ENCODE measurements at regions not wholly inside any gene's neighbourhood (a gene's known extent, or its start where the extent isn't known, plus 50 kb on each side); places are given as distances from the start of the nearest gene placed in this dataset.

GRCh38 chr5:164048359-164048926 is 543.0 kb downstream of the MAT2B start:
- no peaks in the 10 kb centered on the region for H3K79me2 ChIP-seq (replicated peaks; ENCODE audit: insufficient read depth, low read length)

DNA sequence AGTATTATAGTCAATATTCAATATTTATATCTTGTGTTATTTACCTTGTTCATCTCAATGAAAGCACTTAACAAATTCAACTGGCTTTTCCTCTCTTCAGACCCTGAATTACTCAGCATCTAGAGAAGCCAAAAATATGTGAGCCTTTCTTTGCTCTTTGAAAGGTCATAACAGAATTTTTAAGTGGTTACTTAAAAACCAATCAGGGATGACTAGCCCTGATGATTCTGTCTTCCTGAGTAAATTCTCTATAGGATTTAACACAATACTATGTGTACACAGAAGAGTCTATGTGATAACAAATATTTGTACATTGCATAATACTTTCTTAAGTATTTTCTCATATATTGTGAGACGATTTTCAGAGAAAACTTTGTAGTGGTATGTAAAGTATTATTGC is 546.3 kb downstream of the MAT2B start:
- no peak overlapping the region for H3K4me3 ChIP-seq (ENCODE audit: low read length)
- H3K4me2 ChIP-seq (ENCODE audit: low read length), result no peak overlapping the region
- H3K9ac ChIP-seq (ENCODE audit: low read length), result no peak overlapping the region
- H2AFZ ChIP-seq (ENCODE audit: low read depth, low read length), result no peak overlapping the region
- no peaks in the 10 kb centered on the region for H4K20me1 ChIP-seq (ENCODE audit: insufficient read depth)
- H3K27ac ChIP-seq (ENCODE audit: low read length), result no peak overlapping the region
- no peaks in the 10 kb centered on the region for H3K36me3 ChIP-seq (ENCODE audit: insufficient read depth, low read length)
- H3K27me3 ChIP-seq (ENCODE audit: insufficient read depth, low read depth, low read length), result no peaks in the 10 kb centered on the region
- H3K9me2 ChIP-seq (ENCODE audit: insufficient read depth, low read length), result no peaks in the 10 kb centered on the region
- H3F3A ChIP-seq (ENCODE audit: insufficient read depth, low read length, poor library complexity, severe bottlenecking), result no peaks in the 10 kb centered on the region
- H3K9me3 ChIP-seq (ENCODE audit: low read length), result no peaks in the 10 kb centered on the region
- no peaks in the 10 kb centered on the region for H3K79me2 ChIP-seq (replicated peaks; ENCODE audit: insufficient read depth, low read length)
- TF ChIP-seq EZH2 (IDR thresholded peaks at IDR 0.05; ENCODE audit: borderline replicate concordance, insufficient read depth, low read length, poor library complexity, severe bottlenecking) (no peak), EP300 (conservative IDR thresholded peaks at IDR 0.05; ENCODE audit: poor library complexity, severe bottlenecking) (no peak), TAF1 (IDR thresholded peaks at IDR 0.05; ENCODE audit: low read depth) (no peak), RAD21 (conservative IDR thresholded peaks at IDR 0.05) (no peak), MXI1 (conservative IDR thresholded peaks at IDR 0.05; ENCODE audit: poor library complexity, severe bottlenecking) (no peak), SMC3 (conservative IDR thresholded peaks at IDR 0.05; ENCODE audit: poor library complexity) (no peak), POLR2AphosphoS5 (IDR thresholded peaks at IDR 0.05) (no peak)
- TF ChIP-seq, protein P1, sequence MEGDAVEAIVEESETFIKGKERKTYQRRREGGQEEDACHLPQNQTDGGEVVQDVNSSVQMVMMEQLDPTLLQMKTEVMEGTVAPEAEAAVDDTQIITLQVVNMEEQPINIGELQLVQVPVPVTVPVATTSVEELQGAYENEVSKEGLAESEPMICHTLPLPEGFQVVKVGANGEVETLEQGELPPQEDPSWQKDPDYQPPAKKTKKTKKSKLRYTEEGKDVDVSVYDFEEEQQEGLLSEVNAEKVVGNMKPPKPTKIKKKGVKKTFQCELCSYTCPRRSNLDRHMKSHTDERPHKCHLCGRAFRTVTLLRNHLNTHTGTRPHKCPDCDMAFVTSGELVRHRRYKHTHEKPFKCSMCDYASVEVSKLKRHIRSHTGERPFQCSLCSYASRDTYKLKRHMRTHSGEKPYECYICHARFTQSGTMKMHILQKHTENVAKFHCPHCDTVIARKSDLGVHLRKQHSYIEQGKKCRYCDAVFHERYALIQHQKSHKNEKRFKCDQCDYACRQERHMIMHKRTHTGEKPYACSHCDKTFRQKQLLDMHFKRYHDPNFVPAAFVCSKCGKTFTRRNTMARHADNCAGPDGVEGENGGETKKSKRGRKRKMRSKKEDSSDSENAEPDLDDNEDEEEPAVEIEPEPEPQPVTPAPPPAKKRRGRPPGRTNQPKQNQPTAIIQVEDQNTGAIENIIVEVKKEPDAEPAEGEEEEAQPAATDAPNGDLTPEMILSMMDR (IDR thresholded peaks at IDR 0.05; ENCODE audit: poor library complexity, severe bottlenecking), result no peak

More at GRCh38 chr5:164048359-164048926, 543.0 kb downstream of the MAT2B start:
- Histone ChIP-seq H4K20me1 (ENCODE audit: insufficient read depth) (no peaks in the 10 kb centered on the region), H2AFZ (ENCODE audit: low read depth, low read length) (no peak overlapping the region), H3K36me3 (ENCODE audit: insufficient read depth, low read length) (no peaks in the 10 kb centered on the region), H3K9me3 (ENCODE audit: low read length) (no peaks in the 10 kb centered on the region), H3F3A (ENCODE audit: insufficient read depth, low read length, poor library complexity, severe bottlenecking) (no peaks in the 10 kb centered on the region), H3K9me2 (ENCODE audit: insufficient read depth, low read length) (no peaks in the 10 kb centered on the region), H3K9ac (ENCODE audit: low read length) (no peak overlapping the region), H3K27ac (ENCODE audit: low read length) (no peak overlapping the region), H3K4me2 (ENCODE audit: low read length) (no peak overlapping the region), H3K4me3 (ENCODE audit: low read length) (no peak overlapping the region), H3K27me3 (ENCODE audit: insufficient read depth, low read depth, low read length) (no peaks in the 10 kb centered on the region)
- TF ChIP-seq EP300 (conservative IDR thresholded peaks at IDR 0.05; ENCODE audit: poor library complexity, severe bottlenecking) (no peak), RAD21 (conservative IDR thresholded peaks at IDR 0.05) (peak; percentile 82), TAF1 (IDR thresholded peaks at IDR 0.05; ENCODE audit: low read depth) (no peak), EZH2 (IDR thresholded peaks at IDR 0.05; ENCODE audit: borderline replicate concordance, insufficient read depth, low read length, poor library complexity, severe bottlenecking) (no peak), SMC3 (conservative IDR thresholded peaks at IDR 0.05; ENCODE audit: poor library complexity) (peak; percentile 81), POLR2AphosphoS5 (IDR thresholded peaks at IDR 0.05) (no peak), REST (IDR thresholded peaks at IDR 0.05; ENCODE audit: borderline replicate concordance) (no peak), MXI1 (conservative IDR thresholded peaks at IDR 0.05; ENCODE audit: poor library complexity, severe bottlenecking) (no peak)
- TF ChIP-seq, protein P1 (IDR thresholded peaks at IDR 0.05; ENCODE audit: poor library complexity, severe bottlenecking), result peak; percentile 74
